HG03520 (cell line): ENCODE measurements at regions not wholly inside any gene's neighbourhood (a gene's known extent, or its start where the extent isn't known, plus 50 kb on each side); places are given as distances from the start of the nearest gene placed in this dataset.
"Not testable (repeated sequence)": the region's sequence is repeated elsewhere in the genome, so short reads cannot be mapped to it uniquely, and the experiment has no call there.

Source experiments
- ATAC-seq: cut with Tn5 transposase; IDR thresholded peaks from one replicate; pipeline ENCODE4 v1.9.1; 2021; ENCODE audit warnings: mild to moderate bottlenecking, moderate library complexity; ENCODE audit not compliant: unreplicated experiment

DNA sequence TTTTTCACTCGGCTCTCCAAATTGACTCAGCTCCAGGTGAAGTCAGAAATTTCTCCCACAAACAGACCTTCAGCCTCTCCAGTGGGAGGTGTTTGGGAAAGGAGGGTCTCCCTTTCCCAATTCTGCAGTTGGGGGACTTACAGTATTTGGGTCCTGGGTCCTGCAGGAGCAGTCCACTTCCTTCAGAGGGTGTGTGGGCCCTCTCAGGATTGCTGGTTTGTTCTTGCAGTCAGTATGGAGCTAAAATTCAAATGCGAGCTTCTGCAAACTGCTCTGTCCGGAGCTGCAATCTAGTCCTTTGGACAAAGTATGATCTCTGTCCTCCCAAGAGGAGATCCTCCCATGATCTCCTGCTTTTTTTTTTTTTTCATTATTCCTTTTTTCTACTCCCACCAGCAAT, 87.9 kb upstream of the MSTN start:
- ATAC-seq = no peak

DNA sequence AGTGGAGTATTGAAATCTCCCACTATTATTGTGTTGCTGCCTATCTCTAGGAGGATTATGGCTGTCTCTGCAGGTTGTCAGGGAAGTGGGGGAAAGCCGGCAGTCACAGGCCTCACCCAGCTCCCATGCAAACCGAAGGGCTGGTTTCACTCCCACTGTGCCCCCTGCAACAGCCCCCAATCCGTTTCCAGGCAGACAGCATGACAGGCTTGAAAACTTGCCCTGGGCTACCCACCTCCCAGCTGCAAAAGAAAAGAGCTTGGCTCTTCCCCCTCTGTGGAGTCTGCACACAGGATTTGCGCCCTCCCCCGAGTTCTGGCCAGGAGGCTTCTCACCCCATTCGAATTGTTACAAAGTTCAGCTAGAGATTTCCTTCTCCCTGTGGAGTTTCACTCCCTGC, 87.4 kb upstream of the MSTN start:
- ATAC-seq = no peak

DNA sequence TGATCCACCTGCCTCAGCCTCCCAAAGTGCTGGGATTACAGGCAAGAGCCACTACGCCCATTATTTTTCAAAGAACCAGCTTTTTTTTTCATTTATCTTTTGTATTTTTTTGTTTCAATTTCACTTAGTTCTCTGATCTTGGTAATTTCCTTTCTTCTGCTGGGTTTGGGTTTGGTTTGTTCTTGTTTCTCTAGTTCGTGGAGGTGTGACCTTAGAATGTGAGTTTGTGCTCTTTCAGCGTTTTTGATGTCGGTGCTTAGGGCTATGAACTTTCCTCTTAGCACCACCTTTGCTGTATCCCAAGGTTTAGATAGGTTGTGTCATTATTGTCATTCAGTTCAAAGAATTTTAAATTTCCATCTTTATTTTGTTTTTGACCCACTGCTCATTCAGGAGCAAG, 86.7 kb upstream of the MSTN start:
- no peak for ATAC-seq

DNA sequence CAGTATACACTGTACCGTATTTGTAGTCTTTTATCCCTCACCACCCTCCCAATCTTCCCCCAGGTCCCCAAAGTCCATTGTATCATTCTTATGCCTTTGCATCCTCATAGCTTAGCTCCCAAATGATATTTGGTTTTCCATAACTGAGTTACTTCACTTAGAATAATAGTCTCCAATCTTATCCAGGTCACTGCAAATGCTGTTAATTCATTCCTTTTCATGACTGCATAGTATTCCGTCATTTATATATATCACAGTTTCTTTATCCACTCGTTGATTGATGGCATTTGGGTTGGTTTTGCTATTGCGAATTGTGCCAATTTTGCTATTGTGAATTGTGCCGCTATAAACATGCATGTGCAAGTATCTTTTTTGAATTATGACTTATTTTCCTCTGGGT, 83.6 kb upstream of the MSTN start:
- ATAC-seq = not testable (repeated sequence)

DNA sequence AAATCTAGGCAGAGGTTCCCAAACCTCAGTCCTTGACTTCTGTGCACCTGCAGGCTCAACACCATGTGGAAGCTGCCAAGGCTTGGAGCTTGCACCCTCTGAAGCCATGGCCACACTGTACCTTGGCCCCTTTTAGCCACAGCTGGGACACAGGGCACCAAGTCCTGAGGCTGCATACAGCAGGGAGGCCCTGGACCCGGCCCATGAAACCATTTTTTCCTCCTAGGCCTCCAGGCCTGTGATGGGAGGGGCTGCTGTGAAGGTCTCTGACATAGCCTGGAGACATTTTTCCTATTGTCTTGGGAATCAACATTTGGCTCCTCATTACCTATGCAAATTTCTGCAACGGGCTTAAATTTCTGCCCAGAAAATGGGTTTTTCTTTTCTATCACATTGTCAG, 77.9 kb upstream of the MSTN start:
- not testable (repeated sequence) for ATAC-seq

DNA sequence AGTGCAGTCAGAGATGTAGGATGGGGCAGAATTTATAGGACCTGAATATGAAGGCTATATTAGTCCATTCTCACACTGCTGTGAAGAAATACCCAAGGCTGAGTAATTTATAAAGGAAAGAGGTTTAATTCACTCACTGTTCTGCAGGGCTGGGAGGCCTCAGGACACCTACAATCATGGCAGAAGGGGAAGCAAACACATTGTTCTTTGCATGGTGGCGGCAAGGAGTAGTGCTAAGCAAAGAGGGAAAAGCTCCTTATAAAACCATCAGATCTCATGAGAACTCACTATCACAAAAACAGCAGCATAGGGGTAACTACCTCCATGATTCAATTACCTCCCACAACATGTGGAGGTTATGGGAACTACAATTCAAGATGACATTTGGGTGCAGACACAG, 76.8 kb upstream of the MSTN start:
- ATAC-seq = no peak

DNA sequence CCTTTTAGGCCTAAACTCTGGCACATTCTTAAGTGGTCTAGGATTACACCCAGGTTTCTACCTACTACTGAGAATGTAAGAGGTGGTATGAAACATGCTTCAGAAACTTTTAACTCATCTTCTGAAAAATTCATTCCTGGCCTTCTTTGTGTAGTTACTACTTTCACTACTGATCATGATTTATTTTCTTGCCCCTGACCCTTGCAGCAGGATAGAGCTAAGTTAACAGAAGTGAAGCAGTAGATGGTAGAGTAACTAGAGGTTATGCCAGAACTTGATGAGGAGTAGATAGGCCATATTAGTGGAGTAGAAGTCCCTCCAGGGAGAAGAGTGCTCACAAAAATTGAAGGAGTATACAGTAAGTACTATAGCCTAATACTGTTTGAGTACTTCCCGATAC, 75.5 kb upstream of the MSTN start:
- no peak for ATAC-seq

DNA sequence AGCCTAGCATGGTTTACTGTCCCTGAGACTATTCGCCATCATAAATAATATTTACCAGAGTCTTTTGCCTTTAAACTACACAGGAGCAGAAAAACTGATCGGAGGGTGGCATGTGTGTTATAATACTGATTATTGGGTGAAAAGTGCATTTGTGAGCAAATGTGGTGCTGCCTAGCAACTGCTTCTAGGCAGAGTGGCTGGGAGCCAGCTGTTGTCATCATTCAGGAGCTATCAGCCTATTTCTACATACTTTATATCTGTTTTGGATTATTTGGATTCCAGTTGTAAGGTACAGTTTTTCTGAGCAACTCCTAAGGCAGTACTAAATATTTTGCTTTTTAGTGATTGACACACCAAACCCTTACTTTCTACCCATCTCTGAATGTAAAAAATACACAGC, 75.0 kb upstream of the MSTN start:
- no peak for ATAC-seq

DNA sequence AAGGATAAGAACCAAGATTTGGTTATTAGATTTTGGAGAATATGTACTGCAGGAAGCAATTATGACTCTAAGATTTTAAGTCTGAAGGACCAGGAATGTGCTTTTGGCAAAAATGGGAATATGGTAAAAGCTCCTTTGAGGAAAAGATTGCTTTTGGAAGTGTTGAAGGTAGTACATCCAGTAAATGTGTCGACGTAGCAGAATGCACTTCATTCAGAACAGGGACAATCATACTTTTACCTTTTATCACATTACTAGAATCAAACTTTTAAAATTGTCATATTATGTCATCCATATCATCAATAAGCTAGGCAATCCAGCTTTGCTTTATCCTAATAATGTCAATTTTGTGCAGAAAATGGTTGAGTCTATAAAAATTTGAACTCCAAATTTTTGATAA, 74.3 kb upstream of the MSTN start:
- no peak for ATAC-seq

DNA sequence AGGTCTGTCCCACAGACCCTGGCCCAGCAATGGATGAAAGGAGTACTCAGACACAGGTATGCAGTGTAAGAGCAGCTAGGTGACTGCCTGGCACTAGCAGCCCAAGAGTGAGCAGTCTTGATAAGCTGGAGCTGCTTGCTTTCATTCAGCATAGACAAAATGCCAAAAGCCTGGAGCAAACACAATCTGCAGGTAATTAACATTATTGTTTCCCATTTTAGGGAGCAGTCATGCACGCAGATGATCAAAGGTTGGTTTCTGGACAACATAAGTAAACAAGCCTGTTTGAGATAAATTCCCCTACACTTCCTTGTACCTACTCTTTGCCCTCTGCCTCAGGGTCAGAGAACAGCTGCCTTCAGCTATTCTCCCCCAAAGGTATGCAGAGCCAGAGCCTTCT, 73.7 kb upstream of the MSTN start:
- ATAC-seq = no peak

DNA sequence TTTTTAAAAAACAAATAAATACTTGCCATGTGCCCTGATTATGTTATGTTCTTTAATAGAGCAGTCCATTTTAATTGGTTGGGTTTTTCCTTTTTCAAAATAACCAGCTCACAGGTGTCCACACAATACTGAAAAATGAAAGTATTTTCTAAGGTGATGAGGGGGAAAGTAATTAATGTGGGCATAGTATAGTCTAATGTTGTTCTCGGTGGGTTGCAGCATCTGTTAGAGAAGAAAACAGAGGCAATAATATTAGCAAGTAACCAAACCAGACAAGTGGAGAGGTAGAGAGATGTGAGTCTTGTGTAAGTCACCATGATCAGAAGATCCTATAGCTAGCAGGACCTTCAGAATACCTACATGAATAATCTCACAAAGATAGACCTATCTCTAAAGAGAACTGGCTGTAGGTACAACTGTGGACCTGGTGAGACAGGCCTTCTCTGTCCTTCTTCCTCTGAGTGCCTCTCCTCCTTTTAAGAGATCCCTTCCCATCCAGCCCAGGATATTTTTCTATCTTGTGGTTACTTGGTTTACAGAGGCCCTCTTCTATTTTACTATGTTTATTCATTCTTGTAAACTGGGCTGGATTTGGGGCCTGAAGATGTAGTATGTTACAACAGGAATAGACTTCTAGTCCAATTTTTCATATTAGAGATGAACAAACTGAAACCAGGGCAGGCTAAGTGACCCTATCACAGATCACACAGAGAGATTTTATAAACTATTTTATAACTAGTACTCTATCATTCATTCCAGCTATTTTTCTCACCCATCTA, 67.1 kb upstream of the MSTN start:
- ATAC-seq = no peak

DNA sequence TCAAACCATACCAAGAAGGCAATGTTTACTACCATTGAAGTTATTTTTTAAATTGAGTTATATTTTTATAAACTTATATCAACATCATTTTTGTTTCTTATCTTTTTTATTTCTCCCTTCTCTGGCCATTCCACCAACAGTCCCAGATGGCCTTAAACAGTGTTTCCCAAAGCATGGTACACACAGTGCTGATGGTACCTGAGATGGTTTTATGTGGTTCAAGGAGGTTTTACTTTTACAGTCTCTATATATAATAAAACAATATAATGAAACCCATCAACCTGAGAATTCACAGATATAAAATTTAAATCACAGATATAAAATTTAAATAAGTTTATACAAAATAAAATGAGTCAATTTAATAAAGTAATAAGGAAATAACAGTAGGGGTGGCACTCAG, 65.1 kb upstream of the MSTN start:
- ATAC-seq = no peak

DNA sequence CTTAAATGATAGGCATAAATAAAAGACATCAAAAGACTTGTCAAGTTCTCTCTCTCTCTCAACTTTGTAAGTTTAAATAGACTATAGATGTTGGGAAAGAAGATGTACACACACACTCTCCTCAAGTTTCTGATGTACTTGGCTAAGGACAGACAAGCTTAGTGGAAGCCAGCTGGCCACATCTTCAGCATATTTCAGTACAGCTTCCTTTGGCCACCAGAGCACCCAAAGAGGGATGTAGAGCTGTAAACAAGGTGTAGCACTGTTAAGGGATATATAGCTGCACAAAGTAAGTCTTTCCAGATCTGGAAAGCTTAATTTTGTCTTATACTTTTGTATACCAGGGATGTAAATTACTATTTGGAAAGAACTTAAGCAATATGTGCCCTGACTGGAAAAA, 64.3 kb upstream of the MSTN start:
- ATAC-seq = no peak

DNA sequence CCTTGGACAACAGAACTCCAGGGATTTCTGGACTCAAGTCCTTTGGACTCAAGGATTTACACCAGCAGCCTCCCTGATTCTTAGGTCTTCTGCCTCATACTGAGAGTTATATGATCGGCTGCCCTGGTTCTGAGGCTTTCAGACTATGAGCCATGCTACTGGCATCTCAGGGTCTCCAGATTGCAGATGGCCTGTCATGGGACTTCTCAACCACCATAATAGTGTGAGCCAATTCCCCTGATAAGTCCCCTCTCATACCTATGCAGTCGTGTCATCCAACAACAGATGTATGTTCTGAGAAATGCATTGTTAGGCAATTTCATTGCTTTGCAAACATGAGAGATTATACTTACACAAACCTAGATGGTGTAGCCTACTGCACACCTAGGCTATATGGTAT, 61.4 kb upstream of the MSTN start:
- ATAC-seq = no peak

DNA sequence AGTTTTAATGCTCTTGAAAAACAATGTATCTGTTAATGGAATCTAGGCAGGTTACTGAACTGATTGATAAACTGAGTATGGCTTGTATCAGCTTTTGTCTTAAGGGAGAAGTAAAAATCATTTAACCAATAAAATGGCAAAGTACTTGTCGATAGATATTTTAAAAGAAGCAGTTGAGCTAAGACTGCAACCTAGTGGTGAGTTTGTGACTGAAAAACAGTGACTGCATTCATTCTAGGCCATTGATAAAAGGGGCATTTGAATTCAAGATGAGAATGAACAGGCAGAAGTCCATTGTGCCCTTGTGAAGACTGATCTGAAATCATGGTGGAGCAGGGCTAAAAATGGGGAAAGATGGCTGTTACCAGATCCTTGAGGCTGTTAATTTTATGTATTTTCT, 59.4 kb upstream of the MSTN start:
- peak; percentile 71 for ATAC-seq

DNA sequence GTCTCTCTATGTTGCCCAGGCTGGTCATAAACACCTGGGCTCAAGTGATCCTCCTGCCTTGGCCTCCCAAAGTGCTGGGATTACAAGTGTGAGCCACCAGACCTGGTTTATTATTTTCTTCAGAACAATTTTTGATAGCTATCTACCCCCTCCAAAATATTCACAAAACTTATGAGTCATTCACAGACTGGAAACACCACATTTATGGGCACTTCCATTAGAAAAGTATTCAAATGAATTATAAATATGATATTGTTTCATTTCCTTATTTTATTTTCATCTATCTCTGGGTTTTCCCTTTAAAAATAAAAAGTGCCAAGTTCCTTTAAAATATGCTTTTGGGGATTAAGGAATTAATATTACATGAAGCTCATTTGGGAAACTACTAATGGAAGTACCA, 58.8 kb upstream of the MSTN start:
- no peak for ATAC-seq

DNA sequence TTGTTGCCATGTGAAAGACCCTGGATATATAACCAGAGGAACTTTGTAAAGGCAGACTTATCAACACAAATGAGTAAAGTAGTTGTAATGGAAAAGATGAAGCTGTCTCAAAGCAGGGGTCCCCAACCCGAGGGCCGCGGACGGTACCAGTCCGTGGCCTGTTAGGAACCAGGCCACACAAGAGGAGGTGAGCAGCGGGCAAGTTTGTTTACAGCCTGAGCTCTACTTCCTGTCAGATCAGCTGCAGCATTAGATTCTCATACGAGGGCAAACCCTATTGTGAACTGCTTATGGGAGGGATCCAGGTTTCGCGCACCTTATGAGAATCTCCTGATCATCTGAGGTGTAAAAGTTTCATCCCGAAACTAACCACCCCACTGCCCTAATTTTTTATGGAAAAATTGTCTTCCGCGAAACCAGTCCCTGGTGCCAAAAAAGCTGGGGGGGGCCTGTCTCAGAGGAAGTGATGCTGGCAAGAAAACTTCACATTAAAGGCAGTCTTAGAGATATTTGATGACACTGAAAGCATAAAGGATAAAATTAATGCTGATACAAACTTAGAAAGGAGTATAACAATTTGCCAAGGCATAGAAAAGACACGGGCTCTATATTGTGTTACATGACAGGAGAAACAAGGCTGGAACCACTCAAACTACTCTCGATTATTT, 57.5 kb upstream of the MSTN start:
- ATAC-seq = no peak

DNA sequence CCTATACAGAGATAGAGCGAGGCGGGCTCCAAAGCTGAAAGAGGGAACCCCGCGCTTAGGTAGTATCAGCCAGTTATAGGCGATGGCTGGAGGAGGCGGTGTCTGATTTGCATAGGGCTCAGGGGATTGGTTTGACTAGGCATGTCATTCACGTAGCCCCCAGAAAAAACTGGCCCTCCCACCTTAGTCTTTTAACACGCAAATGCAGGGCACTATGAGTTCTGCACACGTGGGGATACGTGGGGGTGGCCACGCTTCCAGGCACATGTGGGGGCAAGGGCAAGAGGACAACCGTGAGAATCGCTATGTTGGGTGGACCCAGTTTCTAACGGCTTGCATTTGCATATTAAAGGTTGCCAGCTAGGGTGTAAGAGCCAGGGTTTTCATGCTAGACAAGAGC, 56.7 kb upstream of the MSTN start:
- ATAC-seq = no peak

DNA sequence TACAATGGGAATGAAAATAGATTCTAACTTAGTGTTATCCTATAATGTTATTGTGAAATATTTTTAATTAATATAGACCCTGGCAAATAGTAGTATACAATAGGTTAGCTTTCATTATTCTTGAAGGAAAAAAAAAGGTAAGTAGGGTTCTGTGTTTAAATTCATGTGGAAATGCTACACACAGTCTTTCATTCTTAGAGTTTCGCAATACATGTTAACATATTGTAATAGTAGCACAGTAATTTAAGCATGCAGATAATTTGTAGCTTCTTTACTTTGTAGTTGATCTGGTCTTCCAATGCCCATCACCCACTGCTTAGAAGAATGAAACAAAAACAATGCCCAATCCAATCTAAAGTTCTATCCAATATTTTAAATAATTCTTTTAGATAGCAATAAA, 54.8 kb upstream of the MSTN start:
- ATAC-seq = no peak

DNA sequence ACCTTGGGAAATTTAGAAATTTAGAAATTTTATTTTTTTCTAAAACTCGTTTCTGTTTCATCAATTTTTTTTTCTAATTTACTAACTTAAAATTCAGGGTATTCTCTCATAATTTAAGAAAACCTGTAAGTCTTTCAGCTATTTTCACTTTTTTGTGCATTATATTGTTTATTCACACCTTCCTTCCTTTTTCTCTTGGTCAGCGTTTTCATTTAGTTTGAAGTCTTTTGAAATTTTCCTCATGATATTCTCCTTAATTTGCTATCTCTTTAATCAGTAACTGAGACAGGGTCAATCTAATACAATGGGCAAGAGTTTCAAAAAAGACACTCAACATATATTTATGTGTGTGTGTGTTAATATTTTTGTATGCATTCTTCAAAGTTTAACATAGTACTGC, 50.5 kb upstream of the MSTN start:
- ATAC-seq = no peak
